Calu3 (cell line): ENCODE measurements at regions not wholly inside any gene's neighbourhood (a gene's known extent, or its start where the extent isn't known, plus 50 kb on each side); places are given as distances from the start of the nearest gene placed in this dataset.
"Not testable (repeated sequence)": the region's sequence is repeated elsewhere in the genome, so short reads cannot be mapped to it uniquely, and the experiment has no call there.

ENCODE experiments used
- BruUV-seq: library from RNA; stranded (reverse); fragments of 400-500 nt; replicated peaks from 2 replicates; lab custom pipeline; 2021; lab: Mats Ljungman, UMichigan
- CTCF ChIA-PET: fragments of 300-600 bp; sonication (Branson Sonifier 250); formaldehyde crosslinking; loops from one replicate; lab custom pipeline; 2022; ENCODE audit warnings: antibody characterized with exemption; lab: Charles Lee
- DNase-seq: peaks from one replicate; pipeline ENCODE4 v3.0.0; 2022
- H3K27ac Mint-ChIP-seq: one replicate; pipeline ENCODE4 v1.8.0; 2022; ENCODE audit warnings: mixed read lengths; ENCODE audit not compliant: unreplicated experiment
- H3K27me3 Mint-ChIP-seq: one replicate; pipeline ENCODE4 v1.8.0; 2022; ENCODE audit warnings: mixed read lengths; ENCODE audit not compliant: unreplicated experiment
- H3K36me3 Mint-ChIP-seq: one replicate; pipeline ENCODE4 v1.8.0; 2022; ENCODE audit warnings: mild to moderate bottlenecking, moderate library complexity, mixed read lengths; ENCODE audit not compliant: insufficient read depth, unreplicated experiment
- H3K4me1 Mint-ChIP-seq: one replicate; pipeline ENCODE4 v1.8.0; 2022; ENCODE audit warnings: mild to moderate bottlenecking, low read depth, mixed read lengths; ENCODE audit not compliant: unreplicated experiment
- H3K4me3 Mint-ChIP-seq: one replicate; pipeline ENCODE4 v1.8.0; 2022; ENCODE audit warnings: mild to moderate bottlenecking, low read depth, moderate library complexity, mixed read lengths; ENCODE audit not compliant: unreplicated experiment
- H3K9me3 Mint-ChIP-seq: one replicate; pipeline ENCODE4 v1.8.0; 2022; ENCODE audit warnings: low read depth, mixed read lengths; ENCODE audit not compliant: unreplicated experiment
- intact Hi-C: fragments of 100-400 bp; cut with micrococcal nuclease; formaldehyde crosslinking; loops from one replicate; pipeline ENCODE4 v1.10.0; 2022; ENCODE audit not compliant: unreplicated experiment
- TF ChIP-seq, protein P1 (sequence below): fragments of 200-600 bp; IDR thresholded peaks from one replicate; pipeline ENCODE4 v1.8.0; 2022; ENCODE audit warnings: antibody characterized with exemption; ENCODE audit not compliant: unreplicated experiment

DNA sequence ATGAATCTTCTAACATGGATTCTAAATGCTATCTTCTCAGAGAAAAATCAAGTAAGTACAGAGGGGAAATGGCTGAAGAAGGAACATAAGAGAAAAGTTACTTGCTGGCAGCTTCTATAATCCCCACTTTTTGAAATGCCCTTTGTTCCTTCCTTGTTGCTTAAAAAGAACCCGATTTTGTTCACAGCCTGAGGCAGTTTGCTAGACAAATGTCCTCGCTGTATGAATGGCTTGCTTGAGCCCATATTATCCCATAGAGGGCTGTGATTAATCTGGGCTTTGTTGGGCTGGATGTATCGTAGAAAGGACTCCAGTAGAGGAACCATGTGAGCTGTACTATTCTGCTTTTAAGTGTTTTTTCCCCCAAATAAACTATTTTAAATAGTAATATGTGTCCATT is 134.3 kb upstream of the FGF13 start:
- TF ChIP-seq, protein P1, sequence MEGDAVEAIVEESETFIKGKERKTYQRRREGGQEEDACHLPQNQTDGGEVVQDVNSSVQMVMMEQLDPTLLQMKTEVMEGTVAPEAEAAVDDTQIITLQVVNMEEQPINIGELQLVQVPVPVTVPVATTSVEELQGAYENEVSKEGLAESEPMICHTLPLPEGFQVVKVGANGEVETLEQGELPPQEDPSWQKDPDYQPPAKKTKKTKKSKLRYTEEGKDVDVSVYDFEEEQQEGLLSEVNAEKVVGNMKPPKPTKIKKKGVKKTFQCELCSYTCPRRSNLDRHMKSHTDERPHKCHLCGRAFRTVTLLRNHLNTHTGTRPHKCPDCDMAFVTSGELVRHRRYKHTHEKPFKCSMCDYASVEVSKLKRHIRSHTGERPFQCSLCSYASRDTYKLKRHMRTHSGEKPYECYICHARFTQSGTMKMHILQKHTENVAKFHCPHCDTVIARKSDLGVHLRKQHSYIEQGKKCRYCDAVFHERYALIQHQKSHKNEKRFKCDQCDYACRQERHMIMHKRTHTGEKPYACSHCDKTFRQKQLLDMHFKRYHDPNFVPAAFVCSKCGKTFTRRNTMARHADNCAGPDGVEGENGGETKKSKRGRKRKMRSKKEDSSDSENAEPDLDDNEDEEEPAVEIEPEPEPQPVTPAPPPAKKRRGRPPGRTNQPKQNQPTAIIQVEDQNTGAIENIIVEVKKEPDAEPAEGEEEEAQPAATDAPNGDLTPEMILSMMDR = no peak
- CTCF ChIA-PET = no interaction called here
- Mint-ChIP-seq H3K36me3 (no peaks in the 10 kb centered on the region), H3K4me3 (no peak overlapping the region), H3K9me3 (peaks cover 2% of the 10 kb centered on the region), H3K4me1 (no peaks in the 10 kb centered on the region), H3K27ac (no peak overlapping the region), H3K27me3 (no peaks in the 10 kb centered on the region)
- intact Hi-C loops = no loop called here
- no peak for DNase-seq
- BruUV-seq = no TSS peak

GRCh38 chrX:138807400-138807799 is 95.9 kb upstream of the FGF13 start:
- DNase-seq, H3K27ac Mint-ChIP-seq, BruUV-seq, intact Hi-C loops, CTCF ChIA-PET, H3K27me3 Mint-ChIP-seq, H3K36me3 Mint-ChIP-seq, H3K4me1 Mint-ChIP-seq, H3K4me3 Mint-ChIP-seq: not testable (repeated sequence)
- H3K9me3 Mint-ChIP-seq = peaks cover 17% of the 10 kb centered on the region

DNA sequence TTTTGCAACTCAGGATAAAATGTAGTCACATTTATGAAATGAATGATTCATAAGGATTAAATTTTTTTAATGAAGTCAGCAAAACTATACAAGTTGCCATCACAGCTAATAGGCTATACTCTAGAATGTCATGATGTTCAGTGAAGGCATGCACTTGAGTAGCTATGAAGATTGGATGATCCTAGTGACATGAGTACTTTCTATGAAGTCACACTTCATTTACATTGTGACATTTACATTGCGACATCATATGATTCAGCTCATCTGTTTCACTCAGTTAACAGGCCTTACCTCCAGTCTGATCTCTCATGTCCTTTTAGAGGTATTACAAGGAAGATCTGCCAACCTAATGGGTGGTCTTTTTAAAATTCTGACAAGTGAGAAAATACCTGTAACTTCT is 82.7 kb upstream of the FGF13 start:
- no peak for DNase-seq
- Mint-ChIP-seq H3K27me3 (no peaks in the 10 kb centered on the region), H3K9me3 (peaks cover 9% of the 10 kb centered on the region), H3K27ac (no peak overlapping the region), H3K36me3 (no peaks in the 10 kb centered on the region), H3K4me3 (no peak overlapping the region), H3K4me1 (no peaks in the 10 kb centered on the region)
- intact Hi-C loops = no loop called here
- TF ChIP-seq, protein P1 = no peak
- BruUV-seq = no TSS peak
- CTCF ChIA-PET = no interaction called here

- Mint-ChIP-seq H3K27me3 (no peaks in the 10 kb centered on the region), H3K4me3 (no peak overlapping the region), H3K9me3 (peaks cover 7% of the 10 kb centered on the region), H3K4me1 (no peaks in the 10 kb centered on the region), H3K36me3 (no peaks in the 10 kb centered on the region), H3K27ac (no peak overlapping the region)
- DNase-seq = no peak
- CTCF ChIA-PET = no interaction called here
- TF ChIP-seq, protein P1 = no peak
- intact Hi-C loops = no loop called here
- no TSS peak for BruUV-seq
Measured at GRCh38 chrX:138791551-138791950, 80.0 kb upstream of the FGF13 start.

GRCh38 chrX:138788771-138789170 is 77.3 kb upstream of the FGF13 start:
- Mint-ChIP-seq H3K9me3 (peaks cover 22% of the 10 kb centered on the region), H3K4me1 (no peaks in the 10 kb centered on the region), H3K36me3 (no peaks in the 10 kb centered on the region), H3K4me3 (no peak overlapping the region), H3K27me3 (no peaks in the 10 kb centered on the region), H3K27ac (no peak overlapping the region)
- intact Hi-C loops = no loop called here
- no peak for DNase-seq
- TF ChIP-seq, protein P1 = no peak
- CTCF ChIA-PET = no interaction called here
- no TSS peak for BruUV-seq

DNA sequence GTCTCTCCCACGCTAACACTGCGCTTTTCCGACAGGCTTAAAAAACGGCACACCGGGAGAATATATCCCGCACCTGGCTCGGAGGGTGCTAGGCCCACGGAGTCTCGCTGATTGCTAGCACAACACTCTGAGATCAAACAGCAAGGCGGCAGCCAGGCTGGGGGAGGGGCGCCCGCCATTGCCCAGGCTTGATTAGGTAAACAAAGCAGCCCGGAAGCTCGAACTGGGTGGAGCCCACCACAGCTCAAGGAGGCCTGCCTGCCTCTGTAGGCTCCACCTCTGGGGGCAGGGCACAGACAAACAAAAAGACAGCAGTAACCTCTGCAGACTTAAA is 67.0 kb upstream of the FGF13 start:
- H3K36me3 Mint-ChIP-seq, H3K9me3 Mint-ChIP-seq, H3K4me3 Mint-ChIP-seq, CTCF ChIA-PET, H3K4me1 Mint-ChIP-seq, intact Hi-C loops, BruUV-seq, H3K27ac Mint-ChIP-seq, H3K27me3 Mint-ChIP-seq, DNase-seq: not testable (repeated sequence)

- H3K4me1 Mint-ChIP-seq, H3K4me3 Mint-ChIP-seq, DNase-seq, H3K27ac Mint-ChIP-seq, H3K36me3 Mint-ChIP-seq, CTCF ChIA-PET, H3K27me3 Mint-ChIP-seq, H3K9me3 Mint-ChIP-seq, intact Hi-C loops, BruUV-seq: not testable (repeated sequence)
Measured at GRCh38 chrX:138777908-138778575, 66.5 kb upstream of the FGF13 start.
